Panc1 (cell line): ENCODE measurements at regions not wholly inside any gene's neighbourhood (a gene's known extent, or its start where the extent isn't known, plus 50 kb on each side); places are given as distances from the start of the nearest gene placed in this dataset.

Experiments used
- CTCF ChIP-seq: fragments of 450-650 bp; IDR thresholded peaks from 2 replicates; pipeline ENCODE4 v1.5.1; 2017; ENCODE audit warnings: mild to moderate bottlenecking
- POLR2AphosphoS5 ChIP-seq: IDR thresholded peaks from 2 replicates; pipeline ENCODE4 v1.6.1; 2012; ENCODE audit warnings: mild to moderate bottlenecking, low read depth, low read length, moderate library complexity

DNA sequence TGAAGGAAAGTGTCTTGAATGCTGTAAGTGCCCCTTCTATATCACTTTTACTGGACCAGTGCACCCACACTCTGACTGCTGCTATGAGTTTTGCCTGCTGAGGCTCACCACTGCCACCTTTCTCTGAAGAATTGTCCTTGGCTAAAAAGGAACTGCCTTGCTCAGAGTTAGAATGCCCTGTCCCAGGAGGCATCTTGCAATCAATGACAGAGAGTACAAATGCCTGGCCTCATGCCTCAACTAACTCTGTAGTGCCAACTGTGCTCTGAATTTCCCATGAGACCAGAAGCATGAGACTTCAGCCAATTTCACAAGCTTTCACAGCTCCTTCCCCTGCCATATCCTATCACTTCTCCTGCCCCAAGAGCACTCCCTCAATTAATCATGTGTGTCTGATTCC lies 569.7 kb downstream of the ZNF608 start:
- TF ChIP-seq CTCF (peak; percentile 29), POLR2AphosphoS5 (no peak)
